ENCODE measurements at regions not wholly inside any gene's neighbourhood (a gene's known extent, or its start where the extent isn't known, plus 50 kb on each side); places are given as distances from the start of the nearest gene placed in this dataset.

DNA sequence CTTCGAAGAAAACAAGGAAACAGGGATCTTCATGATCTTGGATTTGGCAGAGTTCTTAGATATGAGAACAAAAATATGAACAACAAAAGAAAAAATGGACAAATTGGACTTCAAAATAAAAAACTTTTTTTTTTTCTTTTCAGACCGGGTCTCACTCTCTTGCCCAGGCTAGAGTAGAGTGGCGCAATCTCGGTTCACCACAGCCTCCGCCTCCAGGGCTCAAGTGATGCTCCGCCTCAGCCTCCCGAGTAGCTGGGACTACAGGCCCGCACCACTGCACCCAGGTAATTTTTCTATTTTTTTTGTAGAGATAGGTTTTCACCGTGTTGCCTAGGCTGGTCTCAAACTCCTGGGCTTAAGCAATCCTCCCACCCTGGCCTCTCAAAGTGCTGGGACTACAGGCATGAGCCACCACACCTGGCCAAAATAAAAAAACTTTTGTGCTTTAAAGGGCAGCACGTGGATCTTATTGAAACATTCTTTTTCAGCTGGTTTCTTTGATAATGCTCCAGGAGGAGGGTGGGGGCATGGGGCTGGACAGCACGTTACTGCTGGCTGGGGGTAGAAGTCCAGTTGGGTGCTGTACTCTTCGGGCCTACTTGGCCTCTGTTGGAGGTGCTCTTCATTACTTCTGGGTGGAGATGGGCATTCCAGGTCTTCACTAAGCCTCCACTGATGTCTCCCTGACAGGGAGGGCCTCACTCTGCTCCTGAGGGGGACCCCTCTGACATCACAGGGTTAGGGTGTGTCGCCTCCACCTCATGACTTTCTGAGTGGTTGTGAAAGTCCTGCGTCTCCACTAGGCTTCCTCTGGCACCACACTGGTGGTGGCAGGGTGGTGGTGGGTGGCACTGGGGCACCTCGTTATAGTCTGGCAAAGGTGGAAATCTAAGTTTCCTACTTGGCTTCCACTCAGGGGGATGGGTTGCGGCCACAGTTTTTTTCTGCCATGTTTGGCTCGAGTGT lies 150.5 kb upstream of the XPO1 start:
- TF ChIP-seq, protein P1, sequence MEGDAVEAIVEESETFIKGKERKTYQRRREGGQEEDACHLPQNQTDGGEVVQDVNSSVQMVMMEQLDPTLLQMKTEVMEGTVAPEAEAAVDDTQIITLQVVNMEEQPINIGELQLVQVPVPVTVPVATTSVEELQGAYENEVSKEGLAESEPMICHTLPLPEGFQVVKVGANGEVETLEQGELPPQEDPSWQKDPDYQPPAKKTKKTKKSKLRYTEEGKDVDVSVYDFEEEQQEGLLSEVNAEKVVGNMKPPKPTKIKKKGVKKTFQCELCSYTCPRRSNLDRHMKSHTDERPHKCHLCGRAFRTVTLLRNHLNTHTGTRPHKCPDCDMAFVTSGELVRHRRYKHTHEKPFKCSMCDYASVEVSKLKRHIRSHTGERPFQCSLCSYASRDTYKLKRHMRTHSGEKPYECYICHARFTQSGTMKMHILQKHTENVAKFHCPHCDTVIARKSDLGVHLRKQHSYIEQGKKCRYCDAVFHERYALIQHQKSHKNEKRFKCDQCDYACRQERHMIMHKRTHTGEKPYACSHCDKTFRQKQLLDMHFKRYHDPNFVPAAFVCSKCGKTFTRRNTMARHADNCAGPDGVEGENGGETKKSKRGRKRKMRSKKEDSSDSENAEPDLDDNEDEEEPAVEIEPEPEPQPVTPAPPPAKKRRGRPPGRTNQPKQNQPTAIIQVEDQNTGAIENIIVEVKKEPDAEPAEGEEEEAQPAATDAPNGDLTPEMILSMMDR (conservative IDR thresholded peaks at IDR 0.05): no peak
- TF ChIP-seq ZFX (IDR thresholded peaks at IDR 0.05): no peak

Data from C4-2B (cell line).